ENCODE measurements at regions not wholly inside any gene's neighbourhood (a gene's known extent, or its start where the extent isn't known, plus 50 kb on each side); places are given as distances from the start of the nearest gene placed in this dataset.
"Not testable (repeated sequence)": the region's sequence is repeated elsewhere in the genome, so short reads cannot be mapped to it uniquely, and the experiment has no call there.

- not testable (repeated sequence) for DNase-seq
Measured at GRCh38 chr20:30164389-30164788, 1093.1 kb upstream of the DEFB115 start.

- DNase-seq: no peak
Measured at GRCh38 chr20:30167540-30167939, 1089.9 kb upstream of the DEFB115 start.

- peak; percentile 47 for DNase-seq
Measured at GRCh38 chr20:30168025-30168799, 1089.3 kb upstream of the DEFB115 start.

GRCh38 chr20:30168800-30169138 is 1088.7 kb upstream of the DEFB115 start:
- DNase-seq: no peak

- no peak for DNase-seq
Measured at GRCh38 chr20:30175681-30176080, 1081.8 kb upstream of the DEFB115 start.

- not testable (repeated sequence) for DNase-seq
Measured at GRCh38 chr20:30183124-30183523, 1074.3 kb upstream of the DEFB115 start.

GRCh38 chr20:30191785-30192184 is 1065.7 kb upstream of the DEFB115 start:
- DNase-seq: not testable (repeated sequence)

GRCh38 chr20:30234477-30234876 is 1023.0 kb upstream of the DEFB115 start:
- not testable (repeated sequence) for DNase-seq

GRCh38 chr20:30275073-30275472 is 982.4 kb upstream of the DEFB115 start:
- DNase-seq: not testable (repeated sequence)

- no peak for DNase-seq
Measured at GRCh38 chr20:30281584-30282197, 975.8 kb upstream of the DEFB115 start.

- peak; percentile 84 for DNase-seq
Measured at GRCh38 chr20:30283476-30284280, 973.8 kb upstream of the DEFB115 start.

GRCh38 chr20:30284281-30284905 is 973.1 kb upstream of the DEFB115 start:
- no peak for DNase-seq

- DNase-seq: no peak
Measured at GRCh38 chr20:30285677-30286076, 971.8 kb upstream of the DEFB115 start.

- DNase-seq: no peak
Measured at GRCh38 chr20:30286157-30286556, 971.3 kb upstream of the DEFB115 start.

GRCh38 chr20:30287459-30287858 is 970.0 kb upstream of the DEFB115 start:
- not testable (repeated sequence) for DNase-seq

- no peak for DNase-seq
Measured at GRCh38 chr20:30288346-30288745, 969.1 kb upstream of the DEFB115 start.

- DNase-seq: not testable (repeated sequence)
Measured at GRCh38 chr20:30289049-30289448, 968.4 kb upstream of the DEFB115 start.

- not testable (repeated sequence) for DNase-seq
Measured at GRCh38 chr20:30289711-30290141, 967.7 kb upstream of the DEFB115 start.

- not testable (repeated sequence) for DNase-seq
Measured at GRCh38 chr20:30290361-30291063, 967.0 kb upstream of the DEFB115 start.

GRCh38 chr20:30291064-30291379 is 966.4 kb upstream of the DEFB115 start:
- not testable (repeated sequence) for DNase-seq

- DNase-seq: not testable (repeated sequence)
Measured at GRCh38 chr20:30291686-30292085, 965.8 kb upstream of the DEFB115 start.

GRCh38 chr20:30295396-30295795 is 962.1 kb upstream of the DEFB115 start:
- not testable (repeated sequence) for DNase-seq

- not testable (repeated sequence) for DNase-seq
Measured at GRCh38 chr20:30295967-30296366, 961.5 kb upstream of the DEFB115 start.

Data from stimulated activated CD4-positive, alpha-beta T cell treated with anti-CD3 and anti-CD28 coated beads, Interleukin-4, amount 100 ng/mL, for 1 hour (primary cell).